WERI-Rb-1 (cell line): ENCODE measurements at regions not wholly inside any gene's neighbourhood (a gene's known extent, or its start where the extent isn't known, plus 50 kb on each side); places are given as distances from the start of the nearest gene placed in this dataset.

Source experiments
- DNase-seq: peaks from one replicate; pipeline ENCODE4 v3.0.0-alpha.2; 2020
- H3K27ac ChIP-seq: fragments of 250-450 bp; sonication (Bioruptor Pico); 2 replicates; pipeline ENCODE4 v1.5.1; 2020; ENCODE audit warnings: mild to moderate bottlenecking, moderate library complexity
- H3K27me3 ChIP-seq: fragments of 250-450 bp; sonication (Bioruptor Pico); 2 replicates; pipeline ENCODE4 v1.5.1; 2021; ENCODE audit warnings: mild to moderate bottlenecking, low read depth, moderate library complexity; ENCODE audit not compliant: insufficient read depth, severe bottlenecking
- H3K36me3 ChIP-seq: fragments of 250-450 bp; sonication (Bioruptor Pico); 2 replicates; pipeline ENCODE4 v1.5.1; 2020; ENCODE audit warnings: mild to moderate bottlenecking, moderate library complexity
- H3K4me3 ChIP-seq: 2 replicates; pipeline ENCODE4 v1.5.1; 2011; ENCODE audit warnings: low read depth, mild to moderate bottlenecking, control low read depth, low read length
- H3K9me3 ChIP-seq: fragments of 250-450 bp; sonication (Bioruptor Pico); 2 replicates; pipeline ENCODE4 v1.5.1; 2021; ENCODE audit warnings: mild to moderate bottlenecking, moderate library complexity; ENCODE audit not compliant: severe bottlenecking
- TF ChIP-seq, protein P1 (sequence below): IDR thresholded peaks from 2 replicates; pipeline ENCODE4 v1.5.1; 2011; ENCODE audit warnings: low read depth, mild to moderate bottlenecking, control low read depth, inconsistent platforms, low read length

DNA sequence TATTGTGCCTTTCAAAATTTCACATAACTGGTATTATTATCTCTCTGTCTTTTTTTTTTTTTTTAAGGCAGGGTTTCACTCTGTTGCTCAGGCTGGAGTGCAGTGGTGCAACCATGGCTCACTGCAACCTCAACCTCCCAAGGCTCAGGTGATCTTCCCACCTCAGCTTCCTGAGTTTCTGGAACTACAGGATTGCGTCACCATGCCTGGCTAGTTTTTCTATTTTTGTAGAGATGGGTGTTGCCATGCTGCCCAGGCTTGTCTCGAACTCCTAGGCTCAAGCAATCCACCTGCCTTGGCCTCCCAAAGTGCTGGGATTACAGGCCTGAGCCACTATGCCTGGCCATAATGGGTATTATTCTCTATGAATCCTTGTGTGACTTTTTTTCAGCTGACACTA, 402.3 kb upstream of the SMARCA2 start:
- TF ChIP-seq, protein P1, sequence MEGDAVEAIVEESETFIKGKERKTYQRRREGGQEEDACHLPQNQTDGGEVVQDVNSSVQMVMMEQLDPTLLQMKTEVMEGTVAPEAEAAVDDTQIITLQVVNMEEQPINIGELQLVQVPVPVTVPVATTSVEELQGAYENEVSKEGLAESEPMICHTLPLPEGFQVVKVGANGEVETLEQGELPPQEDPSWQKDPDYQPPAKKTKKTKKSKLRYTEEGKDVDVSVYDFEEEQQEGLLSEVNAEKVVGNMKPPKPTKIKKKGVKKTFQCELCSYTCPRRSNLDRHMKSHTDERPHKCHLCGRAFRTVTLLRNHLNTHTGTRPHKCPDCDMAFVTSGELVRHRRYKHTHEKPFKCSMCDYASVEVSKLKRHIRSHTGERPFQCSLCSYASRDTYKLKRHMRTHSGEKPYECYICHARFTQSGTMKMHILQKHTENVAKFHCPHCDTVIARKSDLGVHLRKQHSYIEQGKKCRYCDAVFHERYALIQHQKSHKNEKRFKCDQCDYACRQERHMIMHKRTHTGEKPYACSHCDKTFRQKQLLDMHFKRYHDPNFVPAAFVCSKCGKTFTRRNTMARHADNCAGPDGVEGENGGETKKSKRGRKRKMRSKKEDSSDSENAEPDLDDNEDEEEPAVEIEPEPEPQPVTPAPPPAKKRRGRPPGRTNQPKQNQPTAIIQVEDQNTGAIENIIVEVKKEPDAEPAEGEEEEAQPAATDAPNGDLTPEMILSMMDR = no peak
- H3K9me3 ChIP-seq = no peaks in the 10 kb centered on the region
- no peak overlapping the region for H3K27ac ChIP-seq
- peaks cover 48% of the 10 kb centered on the region for H3K27me3 ChIP-seq
- H3K4me3 ChIP-seq = no peak overlapping the region
- DNase-seq = no peak
- no peaks in the 10 kb centered on the region for H3K36me3 ChIP-seq

DNA sequence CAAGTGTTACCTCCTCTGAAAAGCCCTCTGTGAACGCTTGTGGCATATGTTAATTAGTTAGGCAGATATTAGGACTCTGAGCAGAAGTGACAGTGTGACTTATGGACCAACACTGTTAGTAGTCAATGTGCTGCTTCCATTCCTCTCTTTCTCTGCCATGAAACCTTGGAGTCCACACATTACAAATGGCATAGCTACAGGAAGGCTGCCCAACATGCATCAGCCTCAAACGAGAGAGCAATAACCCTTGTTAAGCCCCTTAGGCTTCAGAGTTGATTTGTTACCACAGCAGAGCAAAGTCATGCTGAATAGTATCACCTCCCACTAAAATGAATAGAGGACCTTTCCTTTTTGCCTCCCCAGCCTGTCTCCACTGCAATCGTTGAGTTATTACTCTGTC, 397.7 kb upstream of the SMARCA2 start:
- H3K36me3 ChIP-seq = no peaks in the 10 kb centered on the region
- no peak overlapping the region for H3K27ac ChIP-seq
- TF ChIP-seq, protein P1 = no peak
- H3K27me3 ChIP-seq = peaks cover 42% of the 10 kb centered on the region
- no peak for DNase-seq
- no peaks in the 10 kb centered on the region for H3K9me3 ChIP-seq
- no peak overlapping the region for H3K4me3 ChIP-seq

DNA sequence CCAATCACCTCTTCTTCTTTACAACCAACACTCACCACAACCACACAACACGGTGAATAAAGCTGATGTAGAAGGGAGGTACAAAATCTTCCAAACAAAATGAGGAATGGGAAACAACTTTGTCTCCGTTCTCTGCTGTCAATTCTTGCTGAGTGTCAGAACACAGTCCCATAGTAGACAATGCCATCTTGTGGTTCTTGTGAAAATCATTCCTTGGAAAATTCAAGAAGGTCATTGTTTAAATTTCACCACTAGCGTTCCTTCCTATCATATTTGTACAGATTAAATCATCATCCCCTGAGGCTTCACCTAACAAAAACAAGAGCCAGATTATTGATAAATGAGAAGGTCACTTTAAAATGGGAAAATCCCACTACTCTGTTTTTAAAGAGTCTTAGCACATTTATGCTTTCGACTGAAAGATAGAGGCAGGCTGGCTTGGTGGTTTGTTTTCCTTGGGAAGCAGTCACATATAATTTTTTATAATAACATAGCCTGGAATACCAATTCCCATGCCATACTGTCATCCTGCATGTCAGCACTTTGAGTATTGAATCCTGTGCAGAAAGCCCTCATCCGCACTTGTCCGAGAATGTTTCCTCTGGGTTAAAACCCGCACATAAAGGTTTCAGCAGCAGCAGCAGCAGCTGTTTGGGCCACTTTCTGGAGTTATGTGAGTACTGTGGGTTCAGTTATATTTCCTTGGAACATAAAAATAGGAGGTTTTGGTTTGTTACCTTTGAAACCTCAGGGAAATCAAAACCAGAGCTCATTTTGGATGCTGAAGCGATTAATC, 395.0 kb upstream of the SMARCA2 start:
- Histone ChIP-seq H3K4me3 (no peak overlapping the region), H3K27ac (no peak overlapping the region), H3K27me3 (peaks cover 33% of the 10 kb centered on the region), H3K9me3 (no peaks in the 10 kb centered on the region), H3K36me3 (no peaks in the 10 kb centered on the region)
- TF ChIP-seq, protein P1 = no peak
- DNase-seq = no peak

GRCh38 chr9:1637401-1637800, 377.7 kb upstream of the SMARCA2 start:
- Histone ChIP-seq H3K27ac (no peak overlapping the region), H3K36me3 (no peaks in the 10 kb centered on the region), H3K9me3 (no peaks in the 10 kb centered on the region), H3K27me3 (peaks cover 61% of the 10 kb centered on the region), H3K4me3 (no peak overlapping the region)
- TF ChIP-seq, protein P1 = no peak
- DNase-seq = no peak

DNA sequence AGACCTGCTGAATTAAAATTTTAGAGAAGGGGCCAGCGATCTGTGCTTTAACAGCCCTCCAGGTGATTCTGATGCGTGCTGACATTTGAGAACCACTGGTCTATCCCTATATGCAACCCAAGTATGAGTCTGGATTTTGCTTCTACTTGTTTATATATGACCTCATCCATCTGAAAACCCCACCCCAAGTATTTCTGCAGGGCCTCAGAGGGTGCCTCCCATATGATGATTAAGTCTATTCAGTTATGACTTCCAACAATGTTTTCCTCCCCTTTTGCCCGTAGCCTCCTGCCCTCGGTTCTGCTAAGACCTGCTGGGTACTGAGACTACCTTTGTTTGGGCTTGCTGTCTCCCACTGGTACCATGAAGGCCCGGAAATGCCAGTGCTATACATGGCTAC, 376.0 kb upstream of the SMARCA2 start:
- Histone ChIP-seq H3K9me3 (no peaks in the 10 kb centered on the region), H3K27ac (no peak overlapping the region), H3K4me3 (no peak overlapping the region), H3K36me3 (no peaks in the 10 kb centered on the region), H3K27me3 (peaks cover 49% of the 10 kb centered on the region)
- DNase-seq = no peak
- TF ChIP-seq, protein P1 = no peak

GRCh38 chr9:1647776-1648175, 367.4 kb upstream of the SMARCA2 start:
- DNase-seq = no peak
- H3K27me3 ChIP-seq = peaks cover 56% of the 10 kb centered on the region
- no peaks in the 10 kb centered on the region for H3K9me3 ChIP-seq
- H3K36me3 ChIP-seq = no peaks in the 10 kb centered on the region
- no peak overlapping the region for H3K27ac ChIP-seq
- H3K4me3 ChIP-seq = no peak overlapping the region
- TF ChIP-seq, protein P1 = no peak
